ENCODE measurements at regions not wholly inside any gene's neighbourhood (a gene's known extent, or its start where the extent isn't known, plus 50 kb on each side); places are given as distances from the start of the nearest gene placed in this dataset.
"Not testable (repeated sequence)": the region's sequence is repeated elsewhere in the genome, so short reads cannot be mapped to it uniquely, and the experiment has no call there.

DNA sequence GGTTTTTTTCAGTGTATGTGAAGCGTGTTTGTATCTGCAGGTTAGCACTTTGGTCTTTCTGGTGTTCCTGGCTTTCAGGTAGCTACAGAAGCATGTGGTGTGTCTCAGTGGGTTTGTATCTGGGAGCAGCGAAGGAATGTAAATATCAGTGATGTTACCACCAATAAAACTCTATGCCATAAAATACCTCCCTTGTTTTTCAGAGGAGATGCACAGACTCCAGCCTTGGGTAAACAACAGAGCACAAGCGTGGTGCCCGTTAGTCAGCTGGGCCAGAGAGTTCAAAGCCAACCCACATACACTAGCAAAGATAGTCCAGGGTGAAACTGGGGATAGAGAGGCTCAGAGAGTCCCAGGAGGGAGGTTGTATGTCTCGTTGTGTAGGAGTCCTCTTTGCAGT lies 393.8 kb downstream of the SMOC2 start:
- in situ Hi-C loops (cut with MboI; ENCODE audit: low sequenced_read_pairs) = no loop called here

DNA sequence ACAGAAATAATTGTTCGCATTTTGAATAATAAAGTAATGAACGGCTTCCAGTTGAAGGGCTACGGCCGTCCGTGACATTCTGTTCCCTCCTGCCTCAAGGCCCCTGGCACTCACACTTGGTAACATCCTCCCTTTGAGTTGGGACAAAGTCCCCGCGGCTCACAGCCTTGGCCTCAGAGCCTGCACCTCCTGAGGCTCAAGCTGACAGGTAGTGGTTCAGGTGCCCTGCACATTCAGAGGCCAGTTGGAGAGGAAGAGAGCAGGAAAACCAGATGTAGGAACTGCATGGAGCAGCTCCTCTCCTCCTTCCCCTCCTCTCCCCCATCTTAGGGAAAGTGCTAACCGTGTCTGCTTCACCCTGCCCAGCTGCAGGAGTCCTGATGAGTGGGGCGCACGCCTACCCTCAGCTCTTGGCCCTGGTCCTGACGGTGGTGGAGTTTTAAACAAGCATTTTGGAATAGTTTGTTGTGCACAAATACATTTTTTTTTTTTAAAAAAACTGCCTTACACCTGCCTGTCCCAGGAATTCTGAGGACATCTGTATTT lies 393.1 kb downstream of the SMOC2 start:
- in situ Hi-C loops (cut with MboI; ENCODE audit: low sequenced_read_pairs) = no loop called here

DNA sequence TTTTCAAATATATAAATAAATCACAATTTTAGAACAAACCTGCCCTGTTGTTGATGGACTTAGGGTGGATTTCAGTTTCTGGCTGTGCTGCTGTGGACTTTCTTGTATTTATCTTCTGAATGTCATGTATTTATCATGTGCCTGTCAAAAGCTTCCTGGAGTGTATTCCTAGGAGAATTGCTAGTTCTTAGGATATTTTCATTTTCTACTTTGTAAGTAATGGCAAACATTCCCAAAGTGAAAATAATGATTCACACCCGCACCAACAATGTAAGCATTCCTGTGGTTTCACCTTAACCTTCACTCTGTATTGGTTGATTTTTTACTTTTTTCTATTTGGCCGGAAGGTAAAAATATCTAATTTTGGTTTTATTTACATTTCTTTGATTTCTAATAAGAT lies 387.8 kb downstream of the SMOC2 start:
- in situ Hi-C loops (cut with MboI; ENCODE audit: low sequenced_read_pairs) = no loop called here

DNA sequence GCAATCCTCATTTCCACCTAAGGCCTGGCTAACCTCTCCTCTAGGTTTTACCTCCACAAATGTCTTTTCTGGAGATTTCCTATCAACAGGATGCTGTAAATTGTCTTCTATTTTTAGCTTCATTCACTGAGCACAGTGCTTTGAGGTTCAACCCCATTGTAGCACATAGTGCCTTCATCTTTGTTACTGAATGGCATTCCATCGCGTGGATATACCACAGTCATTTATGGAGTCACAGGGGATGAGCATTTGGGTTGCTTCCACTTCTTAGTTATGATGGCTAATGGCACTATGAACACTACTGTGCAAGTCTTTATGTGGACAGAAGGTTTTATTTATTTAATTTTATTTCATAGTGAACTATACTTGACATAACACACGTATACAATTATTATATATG lies 387.1 kb downstream of the SMOC2 start:
- in situ Hi-C loops (cut with MboI; ENCODE audit: low sequenced_read_pairs) = no loop called here

DNA sequence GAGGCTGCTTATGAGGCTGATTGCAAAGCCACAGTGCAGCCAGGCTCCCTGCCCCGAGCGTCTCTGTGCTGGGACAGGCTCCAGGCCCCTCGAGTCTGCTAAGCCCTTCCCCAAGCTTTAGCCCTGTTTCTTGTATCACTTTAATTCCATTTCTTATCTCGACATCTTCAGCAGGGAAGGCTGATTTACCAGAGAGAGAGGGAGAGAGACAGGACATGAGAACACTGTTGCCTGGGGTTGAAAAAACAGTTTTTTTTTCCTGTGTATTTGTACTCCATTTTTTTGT lies 386.5 kb downstream of the SMOC2 start:
- in situ Hi-C loops (cut with MboI; ENCODE audit: low sequenced_read_pairs) = no loop called here

DNA sequence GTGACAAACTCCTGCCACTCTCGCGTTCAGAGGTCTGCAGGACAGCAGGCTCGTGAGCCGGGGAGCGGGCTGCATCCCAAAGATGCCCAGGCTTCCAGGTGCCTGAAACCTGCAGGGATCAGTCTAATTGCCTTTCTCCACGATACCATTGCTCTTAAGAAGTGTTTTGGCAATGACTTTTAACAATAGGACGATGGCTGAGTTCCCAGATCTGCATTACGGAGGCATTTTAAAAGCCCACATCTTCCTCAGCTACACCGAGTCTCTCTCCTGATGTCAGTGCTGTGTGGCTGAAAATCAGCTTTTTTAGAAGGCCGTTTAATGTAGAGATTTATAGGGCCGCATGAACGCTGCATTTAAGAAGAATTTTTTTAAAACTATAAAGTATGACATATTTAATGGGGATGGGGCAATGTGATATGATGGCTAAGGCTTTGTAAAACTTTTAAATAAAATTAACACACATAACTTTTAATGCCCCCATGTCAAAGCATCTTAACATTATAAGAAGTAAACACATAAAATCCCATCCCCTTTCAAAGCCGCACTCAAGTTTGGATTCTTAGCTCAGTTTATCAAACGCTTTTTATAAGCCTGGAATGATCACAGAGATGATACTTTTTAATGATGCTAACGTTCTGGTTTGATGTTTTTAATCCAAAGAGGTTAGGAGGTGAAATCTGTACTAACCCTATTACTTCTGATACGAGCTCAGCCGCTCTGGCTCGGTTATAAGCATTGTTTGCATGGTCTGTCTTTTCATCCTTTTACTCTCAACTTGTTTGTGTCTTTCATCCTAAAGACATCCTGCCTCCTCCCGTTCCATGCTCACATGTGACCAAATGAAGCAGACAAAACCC lies 386.0 kb downstream of the SMOC2 start:
- in situ Hi-C loops (cut with MboI; ENCODE audit: low sequenced_read_pairs) = no loop called here

DNA sequence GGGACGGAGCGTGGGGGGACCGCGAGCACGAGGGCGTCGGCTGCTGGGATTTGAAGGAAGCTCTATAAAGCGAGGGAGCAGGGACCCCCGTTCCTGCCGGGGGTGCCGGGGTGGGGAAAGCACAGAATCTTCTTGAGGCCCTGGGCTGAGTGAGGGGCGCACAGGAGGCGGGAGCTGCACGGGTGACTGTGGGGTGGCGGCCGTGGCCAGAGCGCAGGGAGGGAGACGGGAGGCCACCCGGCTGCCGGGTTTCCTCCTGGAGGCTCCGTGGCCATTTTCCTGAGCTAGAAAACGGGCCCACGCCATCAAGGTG lies 385.1 kb downstream of the SMOC2 start:
- in situ Hi-C loops (cut with MboI; ENCODE audit: low sequenced_read_pairs) = no loop called here

DNA sequence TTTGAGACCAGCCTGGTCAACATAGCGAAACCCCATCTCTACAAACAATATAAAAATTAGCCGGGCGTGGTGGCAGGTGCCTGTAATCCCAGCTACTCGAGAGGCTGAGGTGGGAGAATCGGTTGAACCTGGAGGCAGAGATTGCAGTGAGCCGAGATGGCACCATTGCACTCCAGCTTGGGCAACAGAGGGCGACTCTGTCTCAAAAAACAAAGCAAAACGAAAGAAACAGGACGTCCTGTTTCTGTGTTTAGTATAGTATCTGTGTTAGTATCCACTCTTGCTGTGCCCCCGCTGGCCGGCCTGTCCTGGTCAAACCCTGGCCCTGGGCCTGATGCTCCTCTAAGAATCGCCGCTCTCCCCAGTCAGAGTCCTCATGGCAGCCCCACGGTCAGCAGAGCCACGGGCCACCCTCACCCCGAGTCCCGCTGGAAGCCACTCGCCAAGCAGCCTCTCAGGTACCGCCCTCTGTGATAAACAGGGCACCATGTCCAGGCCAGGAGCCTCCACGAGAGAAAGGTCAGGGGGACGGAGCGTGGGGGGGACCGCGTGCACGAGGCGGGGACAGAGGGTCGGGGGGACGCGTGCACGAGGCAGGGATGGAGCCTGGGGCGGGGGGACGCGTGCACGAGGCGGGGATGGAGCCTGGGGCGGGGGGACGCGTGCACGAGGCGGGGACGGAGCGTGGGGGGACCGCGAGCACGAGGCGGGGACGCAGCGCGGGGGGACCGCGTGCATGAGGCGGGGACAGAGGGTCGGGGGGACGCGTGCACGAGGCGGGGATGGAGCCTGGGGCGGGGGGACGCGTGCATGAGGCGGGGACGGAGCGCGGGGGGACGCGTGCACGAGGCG lies 384.5 kb downstream of the SMOC2 start:
- in situ Hi-C loops (cut with MboI; ENCODE audit: low sequenced_read_pairs) = no loop called here

DNA sequence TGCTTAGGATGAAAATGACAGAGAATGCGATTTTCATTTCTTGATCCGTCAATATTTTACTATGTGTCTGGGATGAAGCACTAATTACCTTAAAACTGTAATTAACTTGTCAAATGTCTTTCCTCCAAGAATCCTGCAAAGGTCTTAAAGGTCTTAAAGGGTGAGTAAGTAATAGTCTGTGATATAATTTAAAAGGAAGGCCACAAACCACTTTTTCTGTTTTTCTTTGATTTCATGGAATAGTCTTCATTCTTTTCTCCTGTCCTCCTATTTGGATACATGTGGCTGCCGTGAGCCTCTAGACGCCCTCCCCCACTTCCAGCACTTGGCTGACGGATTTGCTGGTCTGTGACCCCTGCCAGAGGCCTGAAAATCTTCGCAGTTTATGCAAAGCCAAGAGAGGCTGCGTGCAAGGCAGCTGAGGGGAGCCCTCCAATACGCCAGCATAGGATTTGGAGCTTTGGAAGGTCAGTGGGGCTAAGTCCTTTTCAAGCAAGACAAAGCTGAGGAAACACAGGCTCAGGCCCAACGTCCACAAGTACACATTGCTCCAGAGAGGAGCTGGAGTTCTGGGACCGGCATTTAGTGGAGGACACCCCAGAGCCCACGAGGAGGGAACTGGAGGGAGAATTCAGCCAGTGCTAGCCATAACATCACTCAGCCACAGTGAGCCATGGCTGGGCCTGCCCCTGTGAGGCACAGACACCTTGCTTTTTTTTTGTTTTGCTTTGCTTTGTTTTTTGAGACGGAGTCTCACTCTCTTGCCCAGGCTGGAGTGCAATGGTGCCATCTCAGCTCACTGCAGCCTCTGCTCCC lies 382.6 kb downstream of the SMOC2 start:
- in situ Hi-C loops (cut with MboI; ENCODE audit: low sequenced_read_pairs) = no loop called here

DNA sequence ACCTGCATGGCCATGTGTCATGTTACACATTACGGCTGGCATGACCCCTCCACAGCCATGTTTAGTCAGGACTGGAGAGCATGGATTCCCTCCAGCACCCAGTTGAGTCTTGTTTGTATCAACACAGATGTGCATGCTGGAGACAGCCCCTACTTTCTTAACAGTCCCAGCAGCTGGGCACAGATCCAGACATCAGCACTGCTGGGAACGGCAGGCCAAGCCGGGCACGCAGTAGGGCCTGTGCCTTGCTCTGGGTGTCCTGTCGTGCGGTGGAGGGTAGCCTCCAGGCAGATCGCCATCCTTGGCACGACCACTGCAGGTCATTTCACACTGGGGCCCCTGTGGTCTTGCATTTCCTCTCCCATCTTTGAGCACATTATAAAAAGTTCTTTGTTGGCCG lies 381.4 kb downstream of the SMOC2 start:
- in situ Hi-C loops (cut with MboI; ENCODE audit: low sequenced_read_pairs) = no loop called here

DNA sequence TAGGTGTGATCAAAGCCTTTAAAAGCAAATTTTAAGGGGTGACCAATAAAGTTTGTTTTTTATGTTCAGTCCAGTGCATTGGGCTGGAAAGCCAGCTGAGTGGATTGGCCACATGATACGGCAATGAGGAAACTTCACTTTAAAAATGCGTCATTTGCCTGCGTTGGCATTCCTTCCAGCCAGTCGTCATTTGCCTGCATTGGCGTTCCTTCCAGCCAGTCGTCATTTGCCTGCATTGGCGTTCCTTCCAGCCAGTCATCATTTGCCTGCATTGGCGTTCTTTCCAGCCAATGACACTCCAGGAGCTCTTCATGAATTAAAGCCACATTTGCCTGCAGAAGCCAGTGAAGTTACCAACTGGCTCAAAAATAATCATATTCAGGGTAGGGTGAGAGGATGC lies 378.6 kb downstream of the SMOC2 start:
- in situ Hi-C loops (cut with MboI; ENCODE audit: low sequenced_read_pairs) = no loop called here

DNA sequence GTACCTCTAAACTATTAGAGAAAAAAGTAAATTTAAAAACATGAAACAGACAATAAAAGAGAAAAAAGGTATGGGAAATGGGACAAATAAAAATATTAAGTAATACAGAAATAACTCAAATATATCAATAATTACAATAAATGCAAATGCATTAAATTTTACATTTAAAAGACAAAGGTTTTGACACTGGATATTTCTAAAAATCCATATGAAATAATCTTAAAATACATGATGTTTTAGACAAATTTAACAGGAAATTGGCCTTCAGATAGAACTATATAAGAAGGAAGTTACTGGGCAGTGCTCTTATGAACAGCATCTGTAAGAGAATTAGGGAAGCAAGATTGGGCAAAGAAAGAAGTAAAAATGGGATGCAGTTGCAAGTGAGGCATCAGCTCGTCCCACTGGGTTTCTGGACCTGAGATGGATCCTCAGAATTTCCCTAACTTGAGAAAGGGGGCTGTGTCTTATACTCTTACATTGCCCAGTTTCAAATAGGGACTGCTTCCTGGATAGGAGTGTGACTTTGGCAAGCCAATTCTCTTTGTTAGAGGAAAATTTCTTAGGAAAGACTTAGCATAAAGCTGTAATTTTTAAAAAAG lies 376.7 kb downstream of the SMOC2 start:
- in situ Hi-C loops (cut with MboI; ENCODE audit: low sequenced_read_pairs) = no loop called here

DNA sequence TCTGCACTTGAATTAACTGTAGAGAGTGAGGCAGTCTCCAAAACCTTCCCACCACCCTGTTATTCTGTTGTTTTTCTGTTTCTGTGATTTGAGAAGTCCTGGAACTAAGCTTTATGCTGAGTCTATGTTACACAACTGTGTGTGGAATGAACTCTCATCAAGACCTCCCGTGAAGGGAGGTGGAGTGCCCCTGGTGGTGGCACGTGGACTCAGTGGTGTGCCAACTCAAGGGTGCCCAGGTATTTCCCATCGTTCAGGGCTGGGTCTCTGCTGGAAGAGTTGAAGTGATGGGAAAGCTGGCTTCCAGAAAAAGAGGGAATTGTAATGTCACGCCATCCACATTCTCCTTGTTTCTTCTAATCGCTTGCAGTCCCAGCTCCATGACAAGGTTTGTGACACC lies 374.2 kb downstream of the SMOC2 start:
- in situ Hi-C loops (cut with MboI; ENCODE audit: low sequenced_read_pairs) = no loop called here

DNA sequence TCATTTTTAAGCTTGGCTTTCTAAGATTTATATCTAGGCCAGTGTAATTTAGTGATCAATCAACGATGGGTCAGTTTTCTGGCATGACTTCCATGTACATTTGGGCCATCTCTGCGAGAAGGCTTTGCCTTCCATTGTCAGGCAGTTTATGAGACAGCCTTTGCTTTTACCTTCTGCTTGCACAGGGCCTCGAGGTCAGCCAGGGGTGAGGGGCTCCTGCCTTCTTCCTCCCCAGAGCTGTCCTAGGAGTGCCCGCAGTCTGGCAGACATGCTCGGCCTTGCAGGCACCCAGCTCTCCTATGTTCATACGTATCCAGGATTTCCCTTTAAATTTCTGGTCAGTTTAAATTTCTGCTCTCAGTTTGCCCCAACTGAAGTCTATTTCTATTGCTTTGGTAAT lies 367.2 kb downstream of the SMOC2 start:
- in situ Hi-C loops (cut with MboI; ENCODE audit: low sequenced_read_pairs) = no loop called here

DNA sequence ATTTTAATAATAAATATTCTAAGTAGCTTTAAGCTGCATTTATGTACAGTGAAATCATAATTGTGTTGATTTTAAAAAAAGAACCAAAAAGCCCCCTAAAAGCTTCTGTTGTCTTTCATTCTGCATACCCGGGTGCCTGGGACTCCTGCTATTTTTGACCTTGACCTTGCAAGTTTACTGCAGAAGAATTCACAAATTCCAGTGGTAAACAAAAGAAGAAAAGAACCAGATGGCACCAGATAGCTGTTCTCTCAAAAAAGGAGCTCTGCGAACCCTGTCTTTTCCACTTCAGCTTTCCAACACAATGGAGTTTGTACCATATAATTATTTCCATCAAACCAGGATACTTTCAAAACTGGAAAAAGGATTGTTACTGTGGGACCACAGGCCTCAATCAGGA lies 363.3 kb downstream of the SMOC2 start:
- in situ Hi-C loops (cut with MboI; ENCODE audit: low sequenced_read_pairs) = no loop called here

DNA sequence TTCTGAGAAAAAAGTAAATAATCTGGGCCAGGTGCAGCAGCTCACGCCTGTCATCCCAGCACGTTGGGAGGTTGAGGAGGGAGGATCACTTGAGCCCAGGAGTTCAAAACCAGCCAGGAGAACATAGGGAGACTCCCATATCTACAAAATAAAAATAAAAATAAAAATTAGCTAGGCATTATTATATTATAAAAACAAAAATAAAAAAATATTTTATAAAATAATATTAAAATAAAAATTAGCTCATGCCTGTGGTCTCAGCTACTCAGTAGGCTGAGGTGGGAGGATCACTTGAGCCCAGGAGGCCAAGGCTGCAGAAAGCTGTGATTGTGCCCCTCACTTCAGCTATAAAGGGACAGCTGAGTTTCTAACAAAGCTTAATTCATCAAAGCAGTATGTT lies 362.9 kb downstream of the SMOC2 start:
- in situ Hi-C loops (cut with MboI; ENCODE audit: low sequenced_read_pairs) = no loop called here

DNA sequence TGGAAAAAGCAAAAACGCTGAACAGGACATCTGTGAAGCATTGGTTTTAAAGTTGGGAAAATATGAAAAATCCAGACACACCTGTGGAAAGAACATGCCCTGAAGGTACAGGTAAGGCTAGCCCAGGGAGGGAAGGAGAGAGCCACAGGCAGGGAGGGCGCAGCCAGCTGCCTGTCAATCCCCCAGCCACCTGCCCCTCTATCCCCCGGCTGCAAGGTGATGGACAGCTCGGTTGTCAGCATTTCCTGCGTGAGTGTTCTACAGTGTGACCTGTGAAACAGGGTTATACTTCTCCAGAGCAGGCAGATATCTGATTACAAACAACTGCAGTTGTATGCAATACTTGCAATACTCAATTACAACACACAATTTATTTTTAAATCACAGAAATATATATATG lies 358.1 kb downstream of the SMOC2 start:
- in situ Hi-C loops (cut with MboI; ENCODE audit: low sequenced_read_pairs) = no loop called here

DNA sequence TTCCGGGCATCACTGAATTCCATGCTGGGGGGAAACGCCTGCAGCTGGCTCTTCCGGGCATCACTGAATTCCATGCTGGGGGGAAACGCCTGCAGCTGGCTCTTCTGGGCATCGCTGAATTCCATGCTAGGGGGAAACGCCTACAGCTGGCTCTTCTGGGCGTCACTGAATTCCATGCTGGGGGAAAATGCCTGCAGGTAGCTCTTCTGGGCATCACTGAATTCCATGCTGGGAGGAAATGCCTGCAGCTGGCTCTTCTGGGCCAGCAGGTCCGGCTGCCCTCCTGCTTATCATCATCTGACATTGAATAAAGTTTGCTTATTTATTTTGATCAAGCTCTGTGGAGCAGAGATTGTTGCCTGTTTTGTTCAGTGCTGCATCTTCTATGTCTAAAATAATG lies 355.1 kb downstream of the SMOC2 start:
- in situ Hi-C loops (cut with MboI; ENCODE audit: low sequenced_read_pairs) = no loop called here

DNA sequence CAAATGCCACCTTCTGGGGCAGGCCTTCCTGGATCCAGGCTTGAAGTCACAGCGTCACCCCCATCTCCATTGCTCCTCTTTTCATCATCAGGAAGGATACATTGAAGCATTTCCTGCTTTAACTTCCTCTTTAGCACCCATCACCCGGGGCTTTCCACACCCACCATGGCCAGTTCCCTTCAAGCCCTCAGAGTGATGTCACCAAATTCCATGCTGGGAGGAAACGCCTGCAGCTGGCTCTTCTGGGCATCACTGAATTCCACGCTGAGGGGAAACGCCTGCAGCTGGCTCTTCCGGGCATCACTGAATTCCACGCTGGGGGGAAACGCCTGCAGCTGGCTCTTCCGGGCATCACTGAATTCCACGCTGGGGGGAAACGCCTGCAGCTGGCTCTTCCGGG lies 354.6 kb downstream of the SMOC2 start:
- in situ Hi-C loops (cut with MboI; ENCODE audit: low sequenced_read_pairs) = not testable (repeated sequence)

DNA sequence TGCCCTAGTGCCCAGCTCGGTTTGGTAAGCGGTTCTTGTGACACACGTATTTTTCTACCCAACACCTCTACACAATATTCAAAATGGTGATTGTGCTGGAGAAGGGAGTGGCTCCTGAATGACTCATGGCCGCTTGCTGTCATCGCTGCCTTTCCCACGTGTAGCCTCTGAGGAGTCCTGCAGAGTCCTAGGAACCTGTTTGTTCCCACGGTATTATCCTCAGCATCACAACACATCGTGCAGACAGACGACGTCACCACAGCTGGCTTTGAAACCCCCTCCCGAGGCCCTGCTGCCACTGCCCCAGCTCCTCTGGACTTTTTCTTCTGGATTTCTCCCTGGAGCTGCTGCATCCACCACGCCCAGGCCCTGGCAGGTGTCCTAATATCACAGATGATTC lies 353.5 kb downstream of the SMOC2 start:
- in situ Hi-C loops (cut with MboI; ENCODE audit: low sequenced_read_pairs) = no loop called here

DNA sequence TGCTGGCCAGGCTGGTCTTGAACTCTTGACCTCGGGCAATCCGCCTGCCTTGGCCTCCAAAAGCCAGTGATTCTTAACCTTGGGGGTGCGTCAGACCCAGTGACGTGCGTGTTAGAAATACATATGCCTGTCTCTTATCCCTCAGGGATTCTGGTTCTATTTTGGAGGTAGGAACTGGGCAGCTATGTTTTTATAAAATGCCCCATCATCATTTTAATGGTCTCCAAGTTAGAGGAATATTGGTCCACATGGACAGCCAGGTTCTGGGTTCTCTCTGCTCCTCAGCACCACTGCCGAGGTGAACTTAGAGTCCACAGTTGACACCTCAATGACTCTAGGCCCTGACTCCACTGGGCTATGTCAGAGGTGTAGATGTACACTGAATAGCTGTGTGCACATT lies 352.7 kb downstream of the SMOC2 start:
- in situ Hi-C loops (cut with MboI; ENCODE audit: low sequenced_read_pairs) = no loop called here

All from HL-60/S4 (cell line).